GM12864 (cell line): ENCODE measurements at regions not wholly inside any gene's neighbourhood (a gene's known extent, or its start where the extent isn't known, plus 50 kb on each side); places are given as distances from the start of the nearest gene placed in this dataset.
A peak's percentile ranks its signal among the peaks of the same experiment; 100 is the strongest.

Source experiments
- DNase-seq: peaks from one replicate; pipeline ENCODE4 v3.0.0-alpha.2; 2011; ENCODE audit warnings: low read depth
- H3K4me3 ChIP-seq: 2 replicates; pipeline ENCODE4 v1.5.1; 2011; ENCODE audit warnings: mild to moderate bottlenecking, low read depth, low read length, control low read depth
- TF ChIP-seq, protein P1 (sequence below): IDR thresholded peaks from 2 replicates; pipeline ENCODE4 v1.5.1; 2011; ENCODE audit warnings: low read depth, mild to moderate bottlenecking, moderate library complexity, low read length, control low read depth, inconsistent platforms; ENCODE audit errors: missing control alignments

DNA sequence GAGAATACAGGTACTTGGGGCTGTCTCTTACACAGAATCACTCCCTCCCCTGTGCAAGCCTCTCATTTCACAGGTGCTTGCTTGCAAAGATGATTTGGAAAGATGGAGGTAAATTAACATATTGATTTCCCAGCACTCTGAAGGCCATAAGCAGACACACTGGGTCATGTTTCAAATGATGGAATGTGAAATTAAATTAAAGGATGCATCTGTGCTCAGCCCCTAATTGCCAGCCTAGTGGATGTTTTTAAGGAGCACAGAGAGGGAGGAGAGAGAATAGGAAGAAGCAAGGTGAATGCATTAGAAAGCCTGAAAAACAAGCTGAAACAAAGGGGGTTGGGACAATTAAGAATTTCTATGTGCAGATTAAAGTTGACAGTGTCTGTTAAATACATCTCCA, 96.1 kb upstream of the GRIP1 start:
- no peak for DNase-seq
- H3K4me3 ChIP-seq = no peak overlapping the region
- TF ChIP-seq, protein P1, sequence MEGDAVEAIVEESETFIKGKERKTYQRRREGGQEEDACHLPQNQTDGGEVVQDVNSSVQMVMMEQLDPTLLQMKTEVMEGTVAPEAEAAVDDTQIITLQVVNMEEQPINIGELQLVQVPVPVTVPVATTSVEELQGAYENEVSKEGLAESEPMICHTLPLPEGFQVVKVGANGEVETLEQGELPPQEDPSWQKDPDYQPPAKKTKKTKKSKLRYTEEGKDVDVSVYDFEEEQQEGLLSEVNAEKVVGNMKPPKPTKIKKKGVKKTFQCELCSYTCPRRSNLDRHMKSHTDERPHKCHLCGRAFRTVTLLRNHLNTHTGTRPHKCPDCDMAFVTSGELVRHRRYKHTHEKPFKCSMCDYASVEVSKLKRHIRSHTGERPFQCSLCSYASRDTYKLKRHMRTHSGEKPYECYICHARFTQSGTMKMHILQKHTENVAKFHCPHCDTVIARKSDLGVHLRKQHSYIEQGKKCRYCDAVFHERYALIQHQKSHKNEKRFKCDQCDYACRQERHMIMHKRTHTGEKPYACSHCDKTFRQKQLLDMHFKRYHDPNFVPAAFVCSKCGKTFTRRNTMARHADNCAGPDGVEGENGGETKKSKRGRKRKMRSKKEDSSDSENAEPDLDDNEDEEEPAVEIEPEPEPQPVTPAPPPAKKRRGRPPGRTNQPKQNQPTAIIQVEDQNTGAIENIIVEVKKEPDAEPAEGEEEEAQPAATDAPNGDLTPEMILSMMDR = no peak

DNA sequence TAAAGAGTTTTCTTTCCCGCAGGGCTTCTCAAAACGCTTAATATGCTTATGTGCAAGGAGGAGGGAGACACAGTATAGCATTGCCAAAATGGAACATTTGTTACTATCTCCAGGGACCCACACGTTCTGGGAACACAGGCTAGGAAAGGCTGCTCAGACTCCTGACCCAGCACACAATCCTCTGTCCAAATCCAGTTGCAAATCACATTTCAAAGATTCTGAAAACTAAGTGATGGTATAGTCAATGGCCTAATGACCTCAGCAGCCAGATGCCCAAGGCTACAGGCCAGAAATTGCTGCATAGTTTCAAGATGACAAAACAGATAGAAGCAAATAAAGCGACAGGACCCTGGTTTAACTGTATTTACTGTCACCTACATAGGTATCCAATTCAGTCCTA, 97.0 kb upstream of the GRIP1 start:
- TF ChIP-seq, protein P1 = no peak
- no peak for DNase-seq
- H3K4me3 ChIP-seq = no peak overlapping the region

DNA sequence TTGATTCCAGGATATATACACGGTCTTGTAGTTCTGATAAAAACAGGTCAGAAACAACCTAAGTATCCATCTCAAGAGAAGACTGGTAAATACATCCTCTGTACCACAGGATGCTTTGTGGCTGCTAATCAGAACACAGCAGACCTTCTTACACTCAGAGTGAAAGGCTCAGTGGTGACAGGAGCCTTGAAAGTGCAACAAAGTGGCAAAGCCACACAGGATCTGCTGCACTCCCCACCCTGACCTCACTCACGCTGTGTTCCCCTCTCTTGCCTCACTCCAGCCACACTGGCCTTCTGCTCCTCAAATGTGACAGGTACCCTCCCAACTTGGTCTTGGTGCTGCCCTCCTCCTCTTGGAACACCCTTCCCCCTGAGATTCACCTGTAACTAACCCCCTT, 98.1 kb upstream of the GRIP1 start:
- DNase-seq = peak; percentile 18
- H3K4me3 ChIP-seq = no peak overlapping the region
- TF ChIP-seq, protein P1 = no peak

DNA sequence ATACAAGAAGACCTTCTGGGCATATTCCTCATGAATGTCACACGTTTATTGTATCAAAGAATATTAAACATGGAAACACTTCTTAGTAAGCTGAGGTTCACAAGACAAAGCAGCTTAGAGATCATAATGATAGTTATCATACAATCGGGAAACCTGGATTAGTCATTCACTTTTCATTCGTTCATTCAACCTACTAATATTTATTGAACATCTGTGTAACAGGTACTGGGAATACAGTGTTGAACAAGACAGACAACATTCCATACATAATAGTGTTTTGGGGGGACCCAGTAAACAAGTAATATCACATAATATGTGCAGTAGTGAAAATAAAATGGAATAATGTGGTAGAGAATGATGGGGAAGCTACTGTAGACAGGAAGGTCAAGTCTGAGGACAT, 100.6 kb upstream of the GRIP1 start:
- H3K4me3 ChIP-seq = no peak overlapping the region
- DNase-seq = no peak
- TF ChIP-seq, protein P1 = no peak

DNA sequence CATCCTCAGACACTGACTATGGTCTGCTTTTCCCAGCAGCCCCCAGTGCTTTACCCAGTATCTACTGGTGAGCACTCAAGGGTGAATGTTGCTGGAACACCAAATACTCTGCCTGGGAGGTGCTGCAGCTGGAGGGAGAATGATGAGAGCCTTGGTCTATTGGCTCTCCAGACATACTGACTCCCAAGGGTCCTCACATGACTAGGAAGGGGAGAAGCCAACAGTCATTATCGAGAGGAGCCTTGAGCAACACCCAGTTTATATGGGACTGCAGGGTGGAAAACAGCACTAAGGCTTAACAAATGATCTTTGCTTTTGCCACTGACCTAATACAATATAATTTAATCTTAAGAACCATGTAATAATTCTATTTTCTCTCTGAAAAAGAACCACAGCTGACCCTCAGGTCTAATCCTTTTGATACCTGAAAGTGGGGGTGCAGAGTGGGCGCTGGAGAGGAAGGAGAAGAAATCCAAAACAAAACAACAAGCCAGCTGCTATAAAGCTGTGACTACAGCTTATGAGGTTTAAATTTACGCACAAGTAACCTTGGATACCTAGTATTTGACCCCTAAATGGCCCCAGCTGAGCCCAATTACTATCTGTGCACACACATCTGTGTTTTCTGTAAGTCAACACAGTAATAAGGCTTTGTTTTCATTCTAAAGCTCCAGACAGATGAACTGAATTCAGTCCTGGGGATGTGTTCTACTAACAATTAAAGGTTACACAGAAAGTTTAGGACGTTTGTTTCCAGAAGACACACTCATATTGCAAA, 107.8 kb upstream of the GRIP1 start:
- TF ChIP-seq, protein P1 = no peak
- no peak overlapping the region for H3K4me3 ChIP-seq
- no peak for DNase-seq

DNA sequence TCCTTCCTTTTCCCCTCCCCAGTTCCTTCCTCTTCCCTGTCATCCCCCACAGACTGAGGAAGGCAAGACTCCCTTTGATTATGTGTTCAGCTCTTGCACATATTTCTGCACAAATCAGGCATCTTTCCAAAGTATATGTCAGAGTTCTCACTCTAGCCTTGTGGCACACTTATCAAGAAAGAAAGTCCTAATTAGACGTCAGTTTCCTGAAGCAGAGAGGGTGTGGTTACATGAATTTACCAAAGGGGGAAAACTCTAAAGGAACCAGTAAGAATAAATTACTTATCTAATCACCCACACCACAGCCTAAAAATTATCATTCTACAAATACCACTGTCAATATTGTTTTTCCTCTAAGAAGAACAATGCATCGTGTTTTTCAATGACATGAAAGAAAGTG, 120.7 kb upstream of the GRIP1 start:
- H3K4me3 ChIP-seq = no peak overlapping the region
- TF ChIP-seq, protein P1 = no peak
- DNase-seq = no peak

DNA sequence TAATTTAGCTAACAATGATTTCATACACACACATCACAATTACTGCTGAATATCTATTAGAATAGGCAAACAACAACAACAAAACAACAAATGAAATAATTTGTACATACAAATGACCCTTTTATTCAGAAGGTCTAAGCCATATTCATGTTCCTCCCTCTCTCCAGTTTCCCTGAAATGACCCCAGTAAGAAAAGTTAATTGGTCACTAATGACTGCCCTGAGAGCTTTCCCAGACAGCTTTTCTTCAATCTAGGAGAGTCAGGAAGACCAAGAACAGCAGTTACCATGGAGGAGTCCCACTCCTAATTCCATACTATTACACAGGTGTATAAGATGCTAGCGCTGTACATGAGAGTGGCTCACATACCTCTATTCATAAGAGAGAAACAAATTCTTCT, 121.2 kb upstream of the GRIP1 start:
- H3K4me3 ChIP-seq = no peak overlapping the region
- TF ChIP-seq, protein P1 = no peak
- no peak for DNase-seq
